ENCODE measurements at regions not wholly inside any gene's neighbourhood (a gene's known extent, or its start where the extent isn't known, plus 50 kb on each side); places are given as distances from the start of the nearest gene placed in this dataset.

- no peak for DNase-seq (ENCODE audit: low read depth)
These were observed 62.5 kb upstream of the CITED2 start for GRCh38 chr6:139436957-139437348.

DNA sequence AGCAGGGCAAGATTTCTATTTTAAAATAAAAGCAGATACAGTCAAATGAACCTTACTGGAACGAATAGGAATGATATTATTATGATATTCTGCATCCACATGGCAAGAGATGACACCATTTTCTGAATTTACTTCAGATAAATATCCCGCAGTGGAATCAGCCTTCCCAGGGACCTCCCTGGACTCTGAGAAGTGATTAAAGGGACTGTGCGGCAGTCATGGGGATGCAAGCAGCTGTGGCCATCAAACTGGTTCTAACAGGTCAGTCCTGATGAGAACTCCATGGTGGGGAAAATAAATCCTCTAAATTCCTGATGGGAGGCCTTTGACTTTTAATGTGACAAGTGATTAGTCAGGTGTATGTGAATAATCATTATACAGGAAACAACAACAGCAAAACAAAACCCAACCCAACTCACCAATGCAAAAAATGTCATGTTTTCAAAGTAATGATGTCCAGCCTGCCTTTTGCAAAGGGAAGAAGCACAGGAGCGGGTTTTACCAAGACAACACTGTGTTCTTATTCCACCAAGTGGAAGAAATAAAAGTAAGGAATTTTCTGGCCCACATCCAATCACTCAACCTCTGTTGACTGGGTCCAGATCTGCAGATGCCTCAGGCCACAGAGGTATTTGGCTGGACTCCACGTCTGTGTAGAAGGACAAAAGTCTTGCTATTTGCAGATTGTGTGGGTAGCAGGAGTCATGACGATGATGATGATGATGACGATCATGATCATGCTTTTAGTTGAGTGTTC lies 61.9 kb upstream of the CITED2 start:
- no peak for DNase-seq (ENCODE audit: low read depth)

DNA sequence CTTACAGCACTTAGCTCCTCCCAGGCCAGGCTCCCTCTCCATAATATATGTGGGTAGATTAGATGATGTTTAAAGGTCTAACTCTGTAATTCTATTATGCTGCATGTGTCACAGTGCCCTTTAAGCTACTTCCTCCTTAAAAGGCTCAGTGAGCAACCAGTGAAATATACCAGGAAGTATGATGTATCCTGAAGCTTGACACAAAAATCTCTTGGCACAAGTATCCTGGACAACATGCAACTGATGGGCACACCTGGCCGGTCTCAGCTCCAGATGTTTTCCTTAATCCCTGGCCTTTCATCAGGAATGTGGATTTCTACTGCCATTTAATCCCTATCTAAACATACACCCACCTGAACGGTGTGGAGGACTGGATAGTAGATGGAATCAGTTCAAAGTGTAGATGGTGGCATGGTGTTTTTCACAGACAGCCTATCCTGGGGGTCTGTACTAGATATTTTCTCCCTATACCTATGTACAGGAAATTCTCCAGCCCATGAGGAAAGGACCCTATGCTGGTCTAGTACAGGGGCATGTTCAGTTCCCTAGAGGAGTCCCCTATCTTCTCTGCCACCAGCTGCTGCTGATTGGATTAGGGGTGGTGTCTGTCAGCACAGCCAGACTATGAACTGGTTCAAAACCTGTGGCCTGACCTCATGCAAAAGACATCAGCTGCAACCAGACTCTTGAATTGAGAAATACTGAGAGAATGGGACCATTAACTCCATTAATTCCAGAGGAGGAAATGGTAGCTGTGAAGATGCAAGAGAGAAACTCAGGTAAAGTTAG lies 59.4 kb upstream of the CITED2 start:
- no peak for DNase-seq (ENCODE audit: low read depth)

DNA sequence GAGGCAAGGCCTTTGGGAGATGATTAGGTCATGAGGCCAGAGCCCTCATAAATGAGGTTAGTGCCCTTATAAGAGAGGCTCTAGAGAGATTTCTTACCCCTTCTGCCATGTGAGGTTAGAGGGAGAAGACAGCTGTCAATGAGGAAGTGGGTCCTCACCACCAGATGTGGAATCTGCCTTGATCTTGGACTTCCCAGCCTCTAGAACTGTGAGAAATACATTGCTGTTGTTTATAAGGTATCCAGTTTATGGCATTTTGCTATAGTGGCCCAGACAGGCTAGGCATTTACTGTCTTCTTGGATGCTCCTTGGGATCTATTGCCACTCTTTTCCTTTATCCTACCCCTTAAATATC lies 57.1 kb upstream of the CITED2 start:
- DNase-seq (ENCODE audit: low read depth) = no peak

DNA sequence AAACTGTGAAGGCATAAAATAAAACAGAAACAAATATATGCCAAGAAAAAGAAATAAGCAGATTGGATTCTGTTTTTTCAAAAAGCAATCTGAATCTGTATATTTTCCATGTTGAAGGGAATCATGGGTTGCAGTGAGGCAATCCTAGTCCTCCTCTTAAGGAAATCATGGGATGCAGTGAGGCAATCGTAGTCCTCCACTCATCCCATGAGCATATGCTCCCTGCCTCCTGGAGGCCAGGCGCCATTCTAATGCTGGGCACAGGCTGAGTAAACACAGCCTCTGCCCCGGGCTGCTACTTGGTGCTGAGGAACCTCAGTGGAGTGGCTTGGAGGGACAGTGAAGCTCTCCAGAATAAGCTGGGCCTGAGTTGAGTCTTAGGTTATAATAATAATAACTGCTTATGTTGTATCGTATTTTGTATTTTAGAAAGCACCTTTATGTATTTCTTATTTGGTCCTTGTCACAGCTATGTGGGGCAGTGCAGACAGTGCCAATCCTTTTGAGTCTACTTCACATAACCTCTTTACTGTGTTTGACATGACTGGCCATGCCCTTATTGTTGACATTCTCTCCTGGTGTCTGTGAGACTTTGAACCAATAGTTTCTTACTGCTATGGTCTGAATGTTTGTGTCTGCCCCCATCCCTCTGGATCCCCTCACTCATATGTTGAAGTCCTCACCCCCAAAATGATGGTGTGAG lies 56.6 kb upstream of the CITED2 start:
- no peak for DNase-seq (ENCODE audit: low read depth)

- DNase-seq (ENCODE audit: low read depth) = no peak
These were observed 55.2 kb upstream of the CITED2 start for GRCh38 chr6:139429580-139430145.

GRCh38 chr6:139427199-139427598 lies 52.8 kb upstream of the CITED2 start:
- DNase-seq (ENCODE audit: low read depth) = no peak

GRCh38 chr6:139426795-139427194 lies 52.3 kb upstream of the CITED2 start:
- no peak for DNase-seq (ENCODE audit: low read depth)

- DNase-seq (ENCODE audit: low read depth) = no peak
These were observed 51.3 kb upstream of the CITED2 start for GRCh38 chr6:139425780-139426179.

- DNase-seq (ENCODE audit: low read depth) = no peak
These were observed 49.7 kb upstream of the CITED2 start for GRCh38 chr6:139423971-139424667.
